ENCODE measurements at regions not wholly inside any gene's neighbourhood (a gene's known extent, or its start where the extent isn't known, plus 50 kb on each side); places are given as distances from the start of the nearest gene placed in this dataset.

- TF ChIP-seq EZH2 (IDR thresholded peaks at IDR 0.05; ENCODE audit: low read length) (no peak), CTCF (optimal IDR thresholded peaks at IDR 0.05 in 1 of 3, IDR thresholded peaks at IDR 0.05 in 1 of 3, conservative IDR thresholded peaks at IDR 0.05 in 1 of 3; ENCODE audit: extremely low read depth in 1 of 3, insufficient read depth in 2 of 3, low read length in 3 of 3) (no peak)
- H3K9me3 ChIP-seq (ENCODE audit: control insufficient read depth, low read depth, low read length): no peaks in the 10 kb centered on the region
- no peaks in the 10 kb centered on the region for H3K27me3 ChIP-seq (ENCODE audit: control insufficient read depth, extremely low read depth, insufficient read depth, low read length)
- H3K9me1 ChIP-seq (ENCODE audit: control insufficient read depth, extremely low read depth, insufficient read depth, low read length): no peaks in the 10 kb centered on the region
- no peaks in the 10 kb centered on the region for H3K36me3 ChIP-seq (ENCODE audit: control insufficient read depth in 2 of 2, extremely low read depth in 1 of 2, insufficient read depth in 2 of 2, low read length in 2 of 2)
- H3K4me2 ChIP-seq (ENCODE audit: control insufficient read depth, extremely low read depth, insufficient read depth, low read depth, low read length): no peak overlapping the region
- no peaks in the 10 kb centered on the region for H3K79me2 ChIP-seq (ENCODE audit: control insufficient read depth, insufficient read depth, low read length)
- DNase-seq (ENCODE audit: low read depth, low spot score) (no peak), FAIRE-seq (no peak)
- H4K20me1 ChIP-seq (ENCODE audit: control insufficient read depth, extremely low read depth, insufficient read depth, low read length): no peaks in the 10 kb centered on the region
- dilution Hi-C loops (cut with MboI; ENCODE audit: extremely low pct_ligation_motif_present, low sequenced_read_pairs): no loop called here
- H3K27ac ChIP-seq (ENCODE audit: control insufficient read depth, insufficient read depth, low read length): no peak overlapping the region
- no peak overlapping the region for H3K4me3 ChIP-seq (ENCODE audit: control insufficient read depth in 2 of 3, extremely low read depth in 1 of 3, insufficient read depth in 2 of 3, low read depth in 1 of 3, low read length in 3 of 3)
- H3K4me1 ChIP-seq (ENCODE audit: control insufficient read depth, extremely low read depth, insufficient read depth, low read length): no peaks in the 10 kb centered on the region
- H2AFZ ChIP-seq (ENCODE audit: control insufficient read depth, low read length): no peak overlapping the region
- H3K9ac ChIP-seq (ENCODE audit: control insufficient read depth, extremely low read depth, insufficient read depth, low read length): no peak overlapping the region
Measured at GRCh38 chr2:105489168-105489878, 90.5 kb upstream of the FHL2 start.

GRCh38 chr2:105488285-105488684 is 89.4 kb upstream of the FHL2 start:
- H3K9me1 ChIP-seq (ENCODE audit: control insufficient read depth, extremely low read depth, insufficient read depth, low read length): no peaks in the 10 kb centered on the region
- H3K79me2 ChIP-seq (ENCODE audit: control insufficient read depth, insufficient read depth, low read length): no peaks in the 10 kb centered on the region
- H3K4me2 ChIP-seq (ENCODE audit: control insufficient read depth, extremely low read depth, insufficient read depth, low read depth, low read length): no peak overlapping the region
- H3K27ac ChIP-seq (ENCODE audit: control insufficient read depth, insufficient read depth, low read length): no peak overlapping the region
- no peak overlapping the region for H2AFZ ChIP-seq (ENCODE audit: control insufficient read depth, low read length)
- H3K4me3 ChIP-seq (ENCODE audit: control insufficient read depth in 2 of 3, extremely low read depth in 1 of 3, insufficient read depth in 2 of 3, low read depth in 1 of 3, low read length in 3 of 3): no peak overlapping the region
- dilution Hi-C loops (cut with MboI; ENCODE audit: extremely low pct_ligation_motif_present, low sequenced_read_pairs): no loop called here
- no peaks in the 10 kb centered on the region for H3K36me3 ChIP-seq (ENCODE audit: control insufficient read depth in 2 of 2, extremely low read depth in 1 of 2, insufficient read depth in 2 of 2, low read length in 2 of 2)
- no peak for TF ChIP-seq EZH2 (IDR thresholded peaks at IDR 0.05; ENCODE audit: low read length)
- no peak for TF ChIP-seq CTCF (optimal IDR thresholded peaks at IDR 0.05 in 1 of 3, IDR thresholded peaks at IDR 0.05 in 1 of 3, conservative IDR thresholded peaks at IDR 0.05 in 1 of 3; ENCODE audit: extremely low read depth in 1 of 3, insufficient read depth in 2 of 3, low read length in 3 of 3)
- no peak overlapping the region for H3K9ac ChIP-seq (ENCODE audit: control insufficient read depth, extremely low read depth, insufficient read depth, low read length)
- no peaks in the 10 kb centered on the region for H3K4me1 ChIP-seq (ENCODE audit: control insufficient read depth, extremely low read depth, insufficient read depth, low read length)
- DNase-seq (ENCODE audit: low read depth, low spot score) (no peak), FAIRE-seq (no peak)
- no peaks in the 10 kb centered on the region for H3K27me3 ChIP-seq (ENCODE audit: control insufficient read depth, extremely low read depth, insufficient read depth, low read length)
- H3K9me3 ChIP-seq (ENCODE audit: control insufficient read depth, low read depth, low read length): no peaks in the 10 kb centered on the region
- H4K20me1 ChIP-seq (ENCODE audit: control insufficient read depth, extremely low read depth, insufficient read depth, low read length): no peaks in the 10 kb centered on the region

Measured in keratinocyte (primary cell).